B cell (primary cell): ENCODE measurements at regions not wholly inside any gene's neighbourhood (a gene's known extent, or its start where the extent isn't known, plus 50 kb on each side); places are given as distances from the start of the nearest gene placed in this dataset.

Experiments used
- ATAC-seq: fragments of 200-7000 bp; cut with Tn5 transposase; one replicate; pipeline ENCODE4 v1.10.0; 2021; ENCODE audit warnings: low read depth, mild to moderate bottlenecking, moderate number of reproducible peaks, moderate library complexity
- CTCF ChIA-PET: fragments of 350-600 bp; sonication (Branson Sonifier 250); formaldehyde crosslinking; loops from one replicate; lab custom pipeline; 2021; ENCODE audit warnings: antibody characterized with exemption, inconsistent platforms; lab: Charles Lee
- POLR2A ChIA-PET: fragments of 350-600 bp; sonication (Branson Sonifier 250); formaldehyde crosslinking; loops from one replicate; lab custom pipeline; 2021; ENCODE audit warnings: antibody characterized with exemption; lab: Charles Lee
- DNase-seq: peaks from one replicate; pipeline ENCODE4 v3.0.0; 2013
- H2AFZ ChIP-seq: 2 replicates; pipeline ENCODE4 v1.6.1; 2012; ENCODE audit warnings: mild to moderate bottlenecking, low read depth, low read length; ENCODE audit not compliant: insufficient read depth, poor library complexity, severe bottlenecking
- H3K27ac ChIP-seq, 2 donors: 1 replicate in 1 of 2; 2 replicates in 1 of 2; pipeline ENCODE4 v1.5.1; 2012 to 2013; ENCODE audit warnings: low read length in 2 of 2, mild to moderate bottlenecking in 2 of 2, moderate library complexity in 1 of 2
- H3K27me3 ChIP-seq, 4 experiments: fragments of 200-600 bp in 1 of 4; sonication (generic) in 1 of 4; replicated peaks in 1 of 4; 1 replicate in 2 of 4; 2 replicates in 2 of 4; pipeline versions ENCODE4 v1.6.1 to v1.7.0; 2013 to 2016; ENCODE audit warnings: low read length in 3 of 4, mild to moderate bottlenecking in 2 of 4, mixed read lengths in 1 of 4, moderate library complexity in 1 of 4; ENCODE audit not compliant: insufficient read depth in 4 of 4, control insufficient read depth in 3 of 4; ENCODE audit errors: control extremely low read depth in 1 of 4
- H3K36me3 ChIP-seq, 2 experiments: replicated peaks in 1 of 2; 1 replicate in 1 of 2; 2 replicates in 1 of 2; pipeline versions ENCODE4 v1.6.1 to v1.7.1; 2013; ENCODE audit warnings: low read length in 1 of 2; ENCODE audit not compliant: insufficient read depth in 2 of 2, control insufficient read depth in 1 of 2; ENCODE audit errors: control extremely low read depth in 1 of 2, extremely low read depth in 1 of 2
- H3K4me1 ChIP-seq, 2 donors: fragments of 200-600 bp in 1 of 2; sonication (generic) in 1 of 2; 1 replicate in 1 of 2; 2 replicates in 1 of 2; pipeline versions ENCODE4 v1.5.1 to v1.6.1; 2013 to 2017; ENCODE audit warnings: low read length in 2 of 2; ENCODE audit not compliant: control insufficient read depth in 2 of 2, insufficient read depth in 2 of 2
- H3K4me2 ChIP-seq: replicated peaks from 2 replicates; pipeline ENCODE3; 2012; ENCODE audit warnings: mild to moderate bottlenecking, low read depth, low read length; ENCODE audit not compliant: poor library complexity, severe bottlenecking
- H3K4me3 ChIP-seq, 5 experiments: fragments of 200-600 bp in 1 of 5; sonication (generic) in 1 of 5; 1 replicate in 3 of 5; 2 replicates in 2 of 5; pipeline versions ENCODE4 v1.5.1 to v1.7.0; 2011 to 2016; ENCODE audit warnings: low read length in 4 of 5, mild to moderate bottlenecking in 4 of 5, low read depth in 2 of 5, control low read depth in 1 of 5, moderate library complexity in 1 of 5; ENCODE audit not compliant: insufficient read depth in 1 of 5; ENCODE audit errors: control extremely low read depth in 1 of 5, extremely low read depth in 1 of 5
- H3K79me2 ChIP-seq: fragments of 200-600 bp; sonication (generic); one replicate; pipeline ENCODE4 v1.6.0; 2016; ENCODE audit warnings: low read length; ENCODE audit not compliant: control insufficient read depth, insufficient read depth
- H3K9ac ChIP-seq: fragments of 200-600 bp; sonication (generic); 2 replicates; pipeline ENCODE4 v1.6.1; 2017; ENCODE audit warnings: mild to moderate bottlenecking, low read length, moderate library complexity
- H3K9me3 ChIP-seq, 3 donors: one replicate each; pipeline versions ENCODE4 v1.6.1 to v1.7.1; 2013; ENCODE audit warnings: low read length in 2 of 3; ENCODE audit not compliant: control insufficient read depth in 2 of 3, insufficient read depth in 1 of 3; ENCODE audit errors: control extremely low read depth in 1 of 3
- H4K20me1 ChIP-seq: 2 replicates; pipeline ENCODE4 v1.6.0; 2012; ENCODE audit warnings: mild to moderate bottlenecking, low read length; ENCODE audit not compliant: insufficient read depth, control insufficient read depth, poor library complexity, severe bottlenecking
- H3K27ac Mint-ChIP-seq: one replicate; pipeline ENCODE4 v1.8.0; 2021; ENCODE audit warnings: mixed read lengths
- H3K27me3 Mint-ChIP-seq: one replicate; pipeline ENCODE4 v1.8.0; 2021; ENCODE audit warnings: mixed read lengths
- H3K4me1 Mint-ChIP-seq: one replicate; pipeline ENCODE4 v1.8.0; 2021; ENCODE audit warnings: mixed read lengths
- H3K4me3 Mint-ChIP-seq: one replicate; pipeline ENCODE4 v1.8.0; 2021; ENCODE audit warnings: mixed read lengths
- H3K9me3 Mint-ChIP-seq: one replicate; pipeline ENCODE4 v1.8.0; 2022; ENCODE audit warnings: mixed read lengths; ENCODE audit not compliant: insufficient read depth
- EZH2 ChIP-seq: IDR thresholded peaks from 2 replicates; pipeline ENCODE4 v1.6.1; 2012; ENCODE audit warnings: borderline replicate concordance, low read depth, mild to moderate bottlenecking, moderate library complexity, low read length; ENCODE audit not compliant: insufficient read depth, poor library complexity, severe bottlenecking
- WGBS: methylation state at CpG from one replicate; pipeline ENCODE4 v1.1.5; 2013; ENCODE audit warnings: missing lambda C conversion rate; ENCODE audit not compliant: insufficient coverage; 5-methylcytosine and 5-hydroxymethylcytosine counted together
- intact Hi-C: fragments of 100-400 bp; cut with micrococcal nuclease; formaldehyde crosslinking; loops from one replicate; pipeline ENCODE4 v1.10.0; 2022
- TF ChIP-seq, protein P1 (sequence below): fragments of 200-600 bp; IDR thresholded peaks from one replicate; pipeline ENCODE4 v1.8.0; 2022; ENCODE audit warnings: antibody characterized with exemption, mild to moderate bottlenecking

DNA sequence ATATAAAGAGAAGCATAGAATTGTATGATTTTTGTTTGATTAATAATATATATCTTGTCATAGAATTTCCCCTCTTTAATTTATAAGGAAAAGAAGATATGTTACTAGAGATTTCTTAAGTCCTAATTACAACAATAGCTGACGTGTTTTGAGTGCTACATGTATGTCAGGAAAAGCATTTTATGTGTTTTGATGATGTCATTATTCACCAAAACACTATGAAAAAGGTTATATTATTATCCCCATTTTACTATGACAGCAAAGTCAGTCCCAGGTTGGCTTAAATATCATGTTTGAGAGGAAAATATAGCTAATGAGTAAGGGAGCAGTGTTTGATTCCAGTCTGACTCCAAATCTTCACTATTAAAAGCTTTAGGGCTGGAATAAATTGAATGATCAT lies 428.4 kb upstream of the GOLIM4 start:
- DNase-seq (no peak), ATAC-seq (no peak)
- Histone ChIP-seq H3K4me3 (no peak overlapping the region), H3K9ac (no peak overlapping the region), H3K4me2 (no peak overlapping the region), H3K4me1 (no peaks in the 10 kb centered on the region), H4K20me1 (no peaks in the 10 kb centered on the region), H3K9me3 (no peaks in the 10 kb centered on the region), H3K79me2 (no peaks in the 10 kb centered on the region), H3K36me3 (no peaks in the 10 kb centered on the region), H3K27me3 (no peaks in the 10 kb centered on the region), H3K27ac (no peak overlapping the region), H2AFZ (no peak overlapping the region)
- ChIA-PET POLR2A (no interaction called here), CTCF (no interaction called here)
- intact Hi-C loops = no loop called here
- Mint-ChIP-seq H3K27me3 (no peaks in the 10 kb centered on the region), H3K9me3 (no peaks in the 10 kb centered on the region), H3K4me1 (no peaks in the 10 kb centered on the region), H3K4me3 (no peak overlapping the region), H3K27ac (no peak overlapping the region)
- no peak for TF ChIP-seq EZH2
- TF ChIP-seq, protein P1, sequence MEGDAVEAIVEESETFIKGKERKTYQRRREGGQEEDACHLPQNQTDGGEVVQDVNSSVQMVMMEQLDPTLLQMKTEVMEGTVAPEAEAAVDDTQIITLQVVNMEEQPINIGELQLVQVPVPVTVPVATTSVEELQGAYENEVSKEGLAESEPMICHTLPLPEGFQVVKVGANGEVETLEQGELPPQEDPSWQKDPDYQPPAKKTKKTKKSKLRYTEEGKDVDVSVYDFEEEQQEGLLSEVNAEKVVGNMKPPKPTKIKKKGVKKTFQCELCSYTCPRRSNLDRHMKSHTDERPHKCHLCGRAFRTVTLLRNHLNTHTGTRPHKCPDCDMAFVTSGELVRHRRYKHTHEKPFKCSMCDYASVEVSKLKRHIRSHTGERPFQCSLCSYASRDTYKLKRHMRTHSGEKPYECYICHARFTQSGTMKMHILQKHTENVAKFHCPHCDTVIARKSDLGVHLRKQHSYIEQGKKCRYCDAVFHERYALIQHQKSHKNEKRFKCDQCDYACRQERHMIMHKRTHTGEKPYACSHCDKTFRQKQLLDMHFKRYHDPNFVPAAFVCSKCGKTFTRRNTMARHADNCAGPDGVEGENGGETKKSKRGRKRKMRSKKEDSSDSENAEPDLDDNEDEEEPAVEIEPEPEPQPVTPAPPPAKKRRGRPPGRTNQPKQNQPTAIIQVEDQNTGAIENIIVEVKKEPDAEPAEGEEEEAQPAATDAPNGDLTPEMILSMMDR = no peak
- no CpG with 5 or more reads among the region's 1 CpG for WGBS

DNA sequence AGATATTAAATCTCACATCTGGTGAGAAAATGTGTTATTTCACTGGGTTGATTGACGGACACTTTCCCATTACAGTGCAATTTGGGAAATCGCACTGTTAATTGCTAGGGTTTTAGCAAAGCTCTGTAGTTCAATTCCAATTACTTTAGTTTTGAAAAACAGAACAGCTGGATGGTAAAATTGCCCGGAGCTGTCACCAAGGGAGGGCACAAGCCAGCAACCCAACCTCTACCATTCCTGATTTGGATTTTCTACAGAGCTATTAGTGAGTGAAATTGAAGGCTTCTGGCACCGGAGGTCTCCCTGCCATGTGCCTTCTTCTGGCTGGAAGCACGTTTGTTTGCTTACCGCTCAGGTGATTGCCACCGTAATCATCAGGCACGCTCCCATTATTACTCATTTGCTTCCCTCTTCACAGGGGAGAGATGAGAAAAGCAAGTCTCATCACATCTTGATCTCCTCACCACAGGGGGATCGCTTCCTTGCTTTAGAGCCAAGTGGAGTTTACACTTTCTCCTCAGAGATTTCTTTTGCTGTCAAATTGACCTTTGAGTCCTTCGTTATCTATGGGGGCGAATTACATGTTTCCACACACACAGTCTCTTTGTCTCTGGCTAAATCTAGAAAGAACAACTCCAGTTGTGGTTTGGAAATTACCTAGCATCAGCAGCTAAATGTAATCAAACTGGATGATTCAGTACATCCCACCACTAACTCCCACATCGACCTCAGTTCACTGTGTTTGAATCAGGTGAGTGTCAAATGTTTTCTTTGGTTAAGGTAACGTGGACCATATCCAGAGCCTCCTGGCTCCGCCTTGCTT lies 421.7 kb upstream of the GOLIM4 start:
- intact Hi-C loops = no loop called here
- H3K9me3 Mint-ChIP-seq = no peaks in the 10 kb centered on the region
- ChIA-PET POLR2A (no interaction called here), CTCF (no interaction called here)
- H4K20me1 ChIP-seq = no peaks in the 10 kb centered on the region
- no peak for TF ChIP-seq EZH2
- TF ChIP-seq, protein P1 = no peak
- WGBS = 94% methylated on average over 7 of the region's 14 CpGs
- ATAC-seq (no peak), DNase-seq (no peak)
- no peaks in the 10 kb centered on the region for H3K4me1 Mint-ChIP-seq
- no peaks in the 10 kb centered on the region for H3K79me2 ChIP-seq
- no peaks in the 10 kb centered on the region for H3K27me3 Mint-ChIP-seq
- no peak overlapping the region for H3K4me3 ChIP-seq
- H3K27me3 ChIP-seq = no peaks in the 10 kb centered on the region
- H3K9ac ChIP-seq = no peak overlapping the region
- H3K4me2 ChIP-seq = no peak overlapping the region
- H3K36me3 ChIP-seq = no peaks in the 10 kb centered on the region
- H3K27ac Mint-ChIP-seq = no peak overlapping the region
- no peaks in the 10 kb centered on the region for H3K4me1 ChIP-seq
- H3K9me3 ChIP-seq = no peaks in the 10 kb centered on the region
- no peak overlapping the region for H2AFZ ChIP-seq
- H3K27ac ChIP-seq = no peak overlapping the region
- no peak overlapping the region for H3K4me3 Mint-ChIP-seq
